ENCODE measurements at regions not wholly inside any gene's neighbourhood (a gene's known extent, or its start where the extent isn't known, plus 50 kb on each side); places are given as distances from the start of the nearest gene placed in this dataset.
A peak's percentile ranks its signal among the peaks of the same experiment; 100 is the strongest.

GRCh38 chr11:15783619-15784018 lies 572.7 kb downstream of the SOX6 start:
- no peak overlapping the region for H3K27ac ChIP-seq
- no peak for DNase-seq
- no peaks in the 10 kb centered on the region for H3K27me3 ChIP-seq
- H3K9me3 ChIP-seq: no peaks in the 10 kb centered on the region
- no peak overlapping the region for H3K4me3 ChIP-seq
- TF ChIP-seq POLR2A (IDR thresholded peaks at IDR 0.05): no peak
- no peaks in the 10 kb centered on the region for H3K36me3 ChIP-seq
- 32 to 83% methylated on average over 4 of the region's 4 CpGs for WGBS, 2 donors
- H3K4me1 ChIP-seq: no peaks in the 10 kb centered on the region
- intact Hi-C loops (cut with DNase I): no loop called here

GRCh38 chr11:15793043-15793996 lies 563.0 kb downstream of the SOX6 start:
- 85 to 86% methylated on average over 5 of the region's 5 CpGs for WGBS, 2 donors
- Histone ChIP-seq H3K4me1 (no peaks in the 10 kb centered on the region), H3K4me3 (no peak overlapping the region), H3K27ac (no peak overlapping the region), H3K27me3 (no peaks in the 10 kb centered on the region), H3K9me3 (no peaks in the 10 kb centered on the region), H3K36me3 (no peaks in the 10 kb centered on the region)
- TF ChIP-seq CTCF (IDR thresholded peaks at IDR 0.05): no peak
- no peak for TF ChIP-seq POLR2A (IDR thresholded peaks at IDR 0.05)
- TF ChIP-seq POLR2AphosphoS5 (IDR thresholded peaks at IDR 0.05): no peak
- no peak for TF ChIP-seq EP300 (IDR thresholded peaks at IDR 0.05)
- intact Hi-C loops (cut with DNase I): no loop called here
- DNase-seq: no peak

GRCh38 chr11:15794361-15795150 lies 561.8 kb downstream of the SOX6 start:
- H3K27me3 ChIP-seq: no peaks in the 10 kb centered on the region
- TF ChIP-seq EP300 (IDR thresholded peaks at IDR 0.05): no peak
- no peak for TF ChIP-seq CTCF (IDR thresholded peaks at IDR 0.05)
- TF ChIP-seq POLR2AphosphoS5 (IDR thresholded peaks at IDR 0.05): no peak
- TF ChIP-seq POLR2A (IDR thresholded peaks at IDR 0.05): no peak
- H3K4me3 ChIP-seq: no peak overlapping the region
- DNase-seq: no peak
- H3K27ac ChIP-seq: no peak overlapping the region
- 92 to 94% methylated on average over 3 of the region's 3 CpGs for WGBS, 2 donors
- H3K4me1 ChIP-seq: no peaks in the 10 kb centered on the region
- H3K36me3 ChIP-seq: no peaks in the 10 kb centered on the region
- H3K9me3 ChIP-seq: no peaks in the 10 kb centered on the region
- intact Hi-C loops (cut with DNase I): no loop called here

GRCh38 chr11:15795378-15795777 lies 561.0 kb downstream of the SOX6 start:
- Histone ChIP-seq H3K9me3 (no peaks in the 10 kb centered on the region), H3K4me3 (no peak overlapping the region), H3K27ac (no peak overlapping the region), H3K4me1 (no peaks in the 10 kb centered on the region), H3K27me3 (no peaks in the 10 kb centered on the region), H3K36me3 (no peaks in the 10 kb centered on the region)
- TF ChIP-seq CTCF (IDR thresholded peaks at IDR 0.05) (no peak), POLR2A (IDR thresholded peaks at IDR 0.05) (no peak), EP300 (IDR thresholded peaks at IDR 0.05) (no peak), POLR2AphosphoS5 (IDR thresholded peaks at IDR 0.05) (no peak)
- 92% methylated on average over 2 of the region's 2 CpGs for WGBS, 2 donors
- intact Hi-C loops (cut with DNase I): no loop called here
- no peak for DNase-seq

GRCh38 chr11:15800111-15800800 lies 556.1 kb downstream of the SOX6 start:
- no peak for DNase-seq
- WGBS, 2 donors: 50 to 61% methylated on average over 4 of the region's 4 CpGs
- intact Hi-C loops (cut with DNase I): no loop called here
- no peaks in the 10 kb centered on the region for H3K36me3 ChIP-seq
- H3K9me3 ChIP-seq: no peaks in the 10 kb centered on the region
- H3K27ac ChIP-seq: peak overlapping the region in 1 of 4 donors; percentile 26
- H3K4me3 ChIP-seq: no peak overlapping the region
- H3K4me1 ChIP-seq: no peaks in the 10 kb centered on the region
- TF ChIP-seq EP300 (IDR thresholded peaks at IDR 0.05) (no peak), POLR2A (IDR thresholded peaks at IDR 0.05) (no peak), CTCF (IDR thresholded peaks at IDR 0.05) (no peak), POLR2AphosphoS5 (IDR thresholded peaks at IDR 0.05) (no peak)
- no peaks in the 10 kb centered on the region for H3K27me3 ChIP-seq
